Activated CD4-positive, CD25-positive, alpha-beta regulatory T cell treated with anti-CD3 and anti-CD28 coated beads, Interleukin-2, amount 50 U/mL, for 16 hours (primary cell): ENCODE measurements at regions not wholly inside any gene's neighbourhood (a gene's known extent, or its start where the extent isn't known, plus 50 kb on each side); places are given as distances from the start of the nearest gene placed in this dataset.

ENCODE experiments used
- DNase-seq: peaks from one replicate; pipeline ENCODE4 v3.0.0-alpha.2; 2020; ENCODE audit warnings: low read depth, low spot score

- no peak for DNase-seq
Measured at GRCh38 chr5:174159327-174160114, 114.0 kb downstream of the NSG2 start.

- no peak for DNase-seq
Measured at GRCh38 chr5:174165406-174165805, 119.9 kb downstream of the NSG2 start.

GRCh38 chr5:174166231-174167079, 120.9 kb downstream of the NSG2 start:
- no peak for DNase-seq

GRCh38 chr5:174167080-174167910, 121.8 kb downstream of the NSG2 start:
- DNase-seq: no peak

GRCh38 chr5:174172152-174172551, 126.6 kb downstream of the NSG2 start:
- no peak for DNase-seq

- no peak for DNase-seq
Measured at GRCh38 chr5:174172566-174172965, 127.1 kb downstream of the NSG2 start.

GRCh38 chr5:174173766-174174165, 128.3 kb downstream of the NSG2 start:
- DNase-seq: no peak

- DNase-seq: no peak
Measured at GRCh38 chr5:174175716-174176268, 130.3 kb downstream of the NSG2 start.

- DNase-seq: no peak
Measured at GRCh38 chr5:174176511-174176910, 131.0 kb downstream of the NSG2 start.

GRCh38 chr5:174177531-174177930, 132.0 kb downstream of the NSG2 start:
- DNase-seq: no peak

GRCh38 chr5:174177976-174178605, 132.6 kb downstream of the NSG2 start:
- no peak for DNase-seq

- DNase-seq: no peak
Measured at GRCh38 chr5:174180639-174181038, 135.1 kb downstream of the NSG2 start.

GRCh38 chr5:174182111-174182510, 136.6 kb downstream of the NSG2 start:
- DNase-seq: no peak

- no peak for DNase-seq
Measured at GRCh38 chr5:174183701-174184100, 138.2 kb downstream of the NSG2 start.

- no peak for DNase-seq
Measured at GRCh38 chr5:174185506-174185905, 140.0 kb downstream of the NSG2 start.

- DNase-seq: no peak
Measured at GRCh38 chr5:174186096-174186695, 140.7 kb downstream of the NSG2 start.

GRCh38 chr5:174187001-174187400, 141.5 kb downstream of the NSG2 start:
- DNase-seq: no peak

GRCh38 chr5:174187481-174187880, 142.0 kb downstream of the NSG2 start:
- no peak for DNase-seq

GRCh38 chr5:174188295-174188694, 142.8 kb downstream of the NSG2 start:
- no peak for DNase-seq

- DNase-seq: no peak
Measured at GRCh38 chr5:174189654-174190541, 144.4 kb downstream of the NSG2 start.
